ENCODE measurements at regions not wholly inside any gene's neighbourhood (a gene's known extent, or its start where the extent isn't known, plus 50 kb on each side); places are given as distances from the start of the nearest gene placed in this dataset.

DNA sequence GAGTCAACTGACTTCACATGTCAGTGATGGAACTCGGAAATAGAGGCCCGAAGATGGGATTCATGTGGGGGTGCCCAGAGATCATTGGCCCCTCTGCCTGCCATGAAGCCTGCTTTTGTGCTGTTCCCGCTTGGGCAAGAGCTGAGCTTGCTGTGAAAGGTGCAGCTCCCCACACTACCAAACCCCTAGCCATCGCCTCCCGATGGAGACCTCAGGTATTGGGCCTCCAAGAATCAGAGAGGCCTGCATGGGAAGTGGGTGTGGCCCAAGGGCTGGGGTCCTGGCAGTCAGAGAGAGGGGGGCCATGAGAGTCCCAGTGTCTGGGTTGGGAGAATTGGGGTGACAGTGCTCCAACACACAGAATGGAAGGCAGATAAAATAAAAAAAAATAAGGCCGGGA lies 160.9 kb downstream of the SOD2 start:
- TF ChIP-seq, protein P1, sequence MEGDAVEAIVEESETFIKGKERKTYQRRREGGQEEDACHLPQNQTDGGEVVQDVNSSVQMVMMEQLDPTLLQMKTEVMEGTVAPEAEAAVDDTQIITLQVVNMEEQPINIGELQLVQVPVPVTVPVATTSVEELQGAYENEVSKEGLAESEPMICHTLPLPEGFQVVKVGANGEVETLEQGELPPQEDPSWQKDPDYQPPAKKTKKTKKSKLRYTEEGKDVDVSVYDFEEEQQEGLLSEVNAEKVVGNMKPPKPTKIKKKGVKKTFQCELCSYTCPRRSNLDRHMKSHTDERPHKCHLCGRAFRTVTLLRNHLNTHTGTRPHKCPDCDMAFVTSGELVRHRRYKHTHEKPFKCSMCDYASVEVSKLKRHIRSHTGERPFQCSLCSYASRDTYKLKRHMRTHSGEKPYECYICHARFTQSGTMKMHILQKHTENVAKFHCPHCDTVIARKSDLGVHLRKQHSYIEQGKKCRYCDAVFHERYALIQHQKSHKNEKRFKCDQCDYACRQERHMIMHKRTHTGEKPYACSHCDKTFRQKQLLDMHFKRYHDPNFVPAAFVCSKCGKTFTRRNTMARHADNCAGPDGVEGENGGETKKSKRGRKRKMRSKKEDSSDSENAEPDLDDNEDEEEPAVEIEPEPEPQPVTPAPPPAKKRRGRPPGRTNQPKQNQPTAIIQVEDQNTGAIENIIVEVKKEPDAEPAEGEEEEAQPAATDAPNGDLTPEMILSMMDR (optimal IDR thresholded peaks at IDR 0.05 in 1 of 3, IDR thresholded peaks at IDR 0.05 in 1 of 3, conservative IDR thresholded peaks at IDR 0.05 in 1 of 3; ENCODE audit: extremely low read depth in 1 of 3, insufficient read depth in 2 of 3, low read length in 3 of 3) = no peak
- TF ChIP-seq EZH2 (IDR thresholded peaks at IDR 0.05; ENCODE audit: low read length) = no peak

Data from keratinocyte (primary cell).